D721Med (cell line): ENCODE measurements at regions not wholly inside any gene's neighbourhood (a gene's known extent, or its start where the extent isn't known, plus 50 kb on each side); places are given as distances from the start of the nearest gene placed in this dataset.

Experiments
- DNase-seq: peaks from one replicate; pipeline ENCODE4 v3.0.0; 2011; ENCODE audit warnings: low spot score; ENCODE audit not compliant: insufficient read length
- FAIRE-seq: peaks from 2 replicates; lab custom pipeline; 2011; peaks lifted over from hg19 to GRCh38; lab: Jason Lieb, UNC
- CTCF ChIP-seq: IDR thresholded peaks from 2 replicates; pipeline ENCODE4 v1.5.1; 2012; ENCODE audit warnings: mild to moderate bottlenecking, control low read depth; ENCODE audit not compliant: insufficient read depth; ENCODE audit errors: missing control alignments

DNA sequence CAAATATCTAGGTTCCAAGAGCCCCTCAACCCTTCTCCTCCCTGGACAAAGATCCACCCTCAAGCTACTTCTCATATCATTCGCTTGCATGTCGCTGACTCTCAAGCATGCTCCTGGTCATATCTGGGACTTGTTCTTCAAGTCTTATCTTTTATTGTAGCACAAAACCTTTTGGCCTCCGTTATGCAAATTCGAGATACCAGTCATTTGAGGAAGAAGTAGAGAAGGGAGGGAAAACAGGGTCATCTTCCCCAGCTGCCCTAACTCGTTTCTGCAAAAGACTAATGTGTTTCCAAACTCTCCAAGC is 63.8 kb upstream of the ETS2 start:
- DNase-seq (no peak), FAIRE-seq (no peak)
- TF ChIP-seq CTCF, result no peak

DNA sequence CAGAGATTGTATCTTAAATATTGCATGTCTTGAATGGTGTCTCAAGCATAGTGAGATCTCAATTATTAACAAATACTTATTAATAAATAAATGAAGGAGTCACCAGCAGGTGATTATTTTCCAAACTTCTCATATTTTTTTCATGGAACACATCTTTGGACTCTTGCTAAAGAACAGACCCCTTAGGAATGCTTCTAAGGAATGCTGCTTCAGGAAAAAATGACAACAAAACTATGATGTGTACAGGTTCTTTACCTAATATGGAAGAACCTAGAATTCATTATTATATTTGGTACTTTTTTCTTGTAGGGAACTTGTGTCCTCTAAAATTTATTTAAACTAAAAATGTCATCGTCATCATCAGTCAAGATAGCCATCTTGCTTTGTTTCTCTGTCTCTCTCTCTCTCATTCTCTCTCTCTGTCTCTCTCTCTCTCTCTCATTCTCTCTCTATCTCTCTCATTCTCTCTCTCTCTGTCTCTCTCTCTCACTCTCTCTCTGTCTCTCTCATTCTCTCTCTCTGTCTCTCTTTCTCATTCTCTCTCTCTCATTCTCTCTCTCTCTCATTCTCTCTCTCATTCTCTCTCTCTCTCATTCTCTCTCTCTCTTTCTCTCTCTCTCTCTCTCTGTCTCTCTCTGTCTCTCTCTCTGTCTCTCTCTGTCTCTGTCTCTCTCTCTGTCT is 63.0 kb upstream of the ETS2 start:
- FAIRE-seq (no peak), DNase-seq (no peak)
- no peak for TF ChIP-seq CTCF

DNA sequence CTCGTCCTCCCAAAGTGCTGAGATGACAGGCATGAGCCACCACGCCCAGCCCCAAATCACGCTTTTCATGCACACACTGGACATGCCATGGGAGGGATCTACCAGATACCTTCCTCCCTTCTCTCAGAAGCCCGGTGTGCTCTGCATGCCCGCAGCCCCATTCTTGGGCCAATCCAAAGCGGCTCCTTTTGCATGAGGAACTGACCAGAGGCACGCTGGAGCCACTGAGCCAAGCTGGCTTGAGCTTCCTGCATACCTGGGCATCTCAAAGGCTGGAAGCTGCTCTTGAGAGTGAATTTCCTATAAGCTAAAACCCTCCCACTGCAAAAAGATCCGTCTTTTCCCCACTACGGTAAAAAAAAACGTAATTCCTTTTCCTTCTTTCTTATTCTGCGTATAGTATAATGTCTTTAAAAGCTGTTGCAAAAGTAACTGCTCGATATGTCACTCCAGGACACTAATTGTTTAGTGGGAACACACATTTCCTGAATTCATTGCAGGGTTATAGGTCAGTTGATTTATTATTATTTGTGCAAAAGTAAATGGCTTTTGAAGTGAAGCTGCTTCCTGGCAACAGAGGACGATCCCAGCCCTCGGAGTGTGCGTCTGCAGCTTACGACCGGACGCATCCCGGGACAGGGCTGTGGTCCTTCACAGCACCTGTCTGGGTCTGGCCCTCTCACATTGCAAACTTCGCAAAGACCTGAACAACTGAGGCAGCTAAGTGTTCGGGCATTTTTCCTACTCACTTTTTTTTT is 61.8 kb upstream of the ETS2 start:
- no peak for TF ChIP-seq CTCF
- FAIRE-seq, result no peak
- DNase-seq, result no peak

DNA sequence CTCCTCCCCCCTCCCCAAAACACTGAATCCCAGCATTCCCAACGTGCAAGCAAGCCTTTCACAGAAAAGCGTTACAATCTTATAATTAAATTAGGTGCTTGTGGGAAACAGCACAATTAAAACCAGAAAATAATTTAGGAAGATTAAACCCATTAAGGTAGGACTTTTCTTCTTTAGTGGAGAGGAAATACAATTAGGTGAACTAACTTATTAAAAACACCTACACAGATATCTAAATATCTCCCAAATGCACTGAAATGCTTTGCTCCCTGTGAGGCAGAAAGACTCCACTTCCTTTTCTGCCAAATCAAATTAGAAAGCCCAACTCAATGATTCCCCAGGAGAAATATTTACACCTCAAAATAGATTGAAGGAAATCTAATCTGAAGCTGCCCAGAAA is 60.9 kb upstream of the ETS2 start:
- no peak for DNase-seq
- no peak for TF ChIP-seq CTCF
- no peak for FAIRE-seq

GRCh38 chr21:38747810-38748209 is 57.9 kb upstream of the ETS2 start:
- no peak for TF ChIP-seq CTCF
- FAIRE-seq (no peak), DNase-seq (no peak)

DNA sequence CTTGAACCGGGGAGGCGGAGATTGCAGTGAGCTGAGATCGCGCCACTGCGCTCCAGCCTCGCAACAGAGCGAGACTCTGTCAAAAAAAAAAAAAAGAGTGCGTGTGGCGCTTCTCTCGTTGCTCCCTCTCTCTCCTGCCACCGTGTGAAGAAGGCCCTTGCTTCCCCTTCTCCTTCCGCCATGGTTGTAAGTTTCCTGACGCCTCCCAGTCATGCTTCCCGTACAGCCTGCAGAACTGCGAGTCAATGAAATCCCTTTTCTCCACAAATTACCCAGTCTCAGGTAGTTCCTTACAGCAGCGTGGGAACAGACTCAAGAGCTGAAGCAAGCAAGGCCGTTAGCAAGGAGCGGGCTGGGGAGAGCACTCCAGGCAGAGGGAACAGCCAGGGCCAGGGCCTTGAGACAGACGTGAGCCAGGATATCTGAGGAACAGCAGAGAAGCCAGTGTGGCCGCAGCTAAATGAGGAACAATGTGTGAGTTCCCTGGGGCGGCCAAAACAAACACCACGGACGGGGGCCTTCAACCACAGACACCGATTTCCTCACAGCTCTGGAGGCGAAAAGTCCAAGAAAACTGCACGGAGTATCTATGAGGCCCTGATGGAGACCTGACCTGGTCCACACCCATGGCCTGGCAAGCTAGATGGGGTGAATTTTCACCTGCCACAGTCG is 54.2 kb upstream of the ETS2 start:
- no peak for TF ChIP-seq CTCF
- FAIRE-seq (no peak), DNase-seq (no peak)
